HG03280 (cell line): ENCODE measurements at regions not wholly inside any gene's neighbourhood (a gene's known extent, or its start where the extent isn't known, plus 50 kb on each side); places are given as distances from the start of the nearest gene placed in this dataset.
"Not testable (repeated sequence)": the region's sequence is repeated elsewhere in the genome, so short reads cannot be mapped to it uniquely, and the experiment has no call there.

Experiments used
- ATAC-seq: cut with Tn5 transposase; IDR thresholded peaks from one replicate; pipeline ENCODE4 v1.9.1; 2021; ENCODE audit warnings: mild to moderate bottlenecking, moderate library complexity; ENCODE audit not compliant: unreplicated experiment

DNA sequence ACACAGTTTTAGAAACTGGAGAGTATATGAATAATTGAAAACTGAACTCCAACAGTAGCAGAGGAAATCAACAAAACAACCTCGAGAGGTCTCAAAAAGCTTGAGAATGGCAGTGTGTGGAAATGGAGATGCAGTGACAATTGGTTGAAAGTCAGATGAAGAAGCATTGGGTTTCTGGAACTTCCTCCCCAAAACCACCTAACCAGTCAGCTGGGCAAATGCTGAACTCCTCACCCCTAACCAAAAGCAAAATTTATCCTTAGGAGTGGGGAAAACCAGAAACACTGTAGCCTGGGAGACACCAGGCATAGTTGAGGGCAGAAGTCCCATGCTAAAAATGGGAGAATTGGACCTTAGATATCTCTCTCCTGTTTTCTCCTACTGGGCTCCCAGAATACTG is 109.9 kb downstream of the TANC2 start:
- ATAC-seq = no peak

- ATAC-seq = no peak
Measured at GRCh38 chr17:63078707-63079106, 112.7 kb downstream of the TANC2 start.

DNA sequence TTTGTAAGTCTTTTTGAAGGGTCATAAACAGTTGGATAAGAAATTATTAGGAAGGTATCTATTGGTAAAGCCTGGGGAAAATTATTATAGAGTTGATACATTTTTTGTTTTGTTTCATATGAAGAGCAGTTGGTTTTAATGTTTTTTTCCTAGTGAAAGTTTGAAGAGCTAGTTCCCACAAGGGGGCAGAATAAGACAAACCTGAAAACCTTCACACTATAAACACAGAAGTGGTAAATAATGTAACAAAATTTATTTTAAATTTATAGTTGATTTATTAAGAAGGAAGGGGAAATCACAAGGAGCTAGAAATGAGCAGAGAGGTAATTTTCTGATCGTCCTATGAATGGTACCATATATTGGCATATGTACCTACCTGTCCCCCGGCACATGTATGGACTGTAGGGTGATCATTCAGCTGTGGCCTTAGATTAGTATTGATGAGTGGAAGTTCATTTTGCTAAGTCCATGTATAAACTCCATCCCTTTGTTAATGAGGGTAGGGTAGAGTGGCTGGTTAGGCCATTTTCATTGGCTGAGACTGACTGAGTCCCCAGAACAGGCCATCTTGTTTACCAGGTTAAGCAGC is 116.3 kb downstream of the TANC2 start:
- ATAC-seq = no peak

DNA sequence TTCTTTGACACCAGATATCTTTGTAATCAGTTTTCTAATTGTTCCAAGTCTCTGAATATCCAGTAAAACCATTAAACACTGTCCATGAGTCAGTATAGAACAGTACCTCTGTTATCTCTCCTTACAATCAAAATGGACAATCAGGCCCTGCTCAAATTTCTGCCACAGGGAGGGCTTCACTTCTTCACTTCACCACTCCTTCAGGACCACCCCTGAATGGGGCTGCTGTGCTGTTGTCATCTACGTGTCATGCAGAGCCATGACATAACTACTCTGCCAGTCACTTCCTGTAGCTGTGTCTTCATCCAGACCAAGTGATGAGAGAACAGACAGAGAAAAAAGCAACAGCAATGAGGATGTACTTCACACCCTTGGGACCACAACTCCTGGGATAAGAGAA is 116.9 kb downstream of the TANC2 start:
- no peak for ATAC-seq

- no peak for ATAC-seq
Measured at GRCh38 chr17:63086483-63087185, 120.6 kb downstream of the TANC2 start.

GRCh38 chr17:63090358-63091114 is 124.5 kb downstream of the TANC2 start:
- ATAC-seq = not testable (repeated sequence)

GRCh38 chr17:63091909-63092308 is 125.9 kb downstream of the TANC2 start:
- not testable (repeated sequence) for ATAC-seq

- no peak for ATAC-seq
Measured at GRCh38 chr17:63094631-63095030, 128.6 kb downstream of the TANC2 start.

GRCh38 chr17:63095459-63095858 is 129.4 kb downstream of the TANC2 start:
- no peak for ATAC-seq

DNA sequence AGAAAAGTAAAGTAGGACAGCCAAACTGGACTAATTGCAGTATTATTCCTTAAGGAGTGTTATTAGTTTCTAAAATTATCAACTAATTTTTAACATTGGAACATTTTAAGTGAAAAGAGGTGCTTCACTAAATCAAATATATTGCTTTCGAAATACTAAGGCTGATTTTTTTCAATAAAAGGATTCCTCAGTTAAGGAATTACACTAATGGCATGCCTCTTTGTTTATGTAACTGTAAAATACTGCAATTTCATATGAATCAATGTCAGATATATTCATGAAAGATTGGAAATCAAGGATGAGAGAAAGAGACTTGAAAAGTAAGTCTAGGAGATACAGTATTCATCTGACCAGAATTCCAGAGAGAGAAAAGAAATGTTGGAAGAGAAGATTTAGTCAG is 129.8 kb downstream of the TANC2 start:
- ATAC-seq = no peak

DNA sequence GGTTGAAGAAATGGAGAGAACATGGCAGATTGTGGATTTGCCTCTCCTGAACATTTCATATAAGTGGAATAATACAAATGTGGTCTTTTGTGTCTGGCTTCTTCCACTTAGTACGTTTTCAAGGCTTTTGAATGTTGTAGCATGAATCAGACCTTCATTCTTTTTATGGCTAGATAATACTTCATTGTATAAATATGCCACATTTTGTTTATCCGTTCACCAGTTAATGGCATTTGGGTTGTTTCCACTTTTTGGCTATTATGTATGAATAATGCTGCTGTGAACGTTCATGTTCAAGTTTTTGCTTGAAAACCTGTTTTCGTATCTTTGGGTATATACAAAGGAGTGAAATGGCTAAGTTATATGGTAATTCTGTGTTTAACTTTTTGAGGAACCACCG is 130.4 kb downstream of the TANC2 start:
- no peak for ATAC-seq

GRCh38 chr17:63099425-63099824 is 133.4 kb downstream of the TANC2 start:
- ATAC-seq = no peak

DNA sequence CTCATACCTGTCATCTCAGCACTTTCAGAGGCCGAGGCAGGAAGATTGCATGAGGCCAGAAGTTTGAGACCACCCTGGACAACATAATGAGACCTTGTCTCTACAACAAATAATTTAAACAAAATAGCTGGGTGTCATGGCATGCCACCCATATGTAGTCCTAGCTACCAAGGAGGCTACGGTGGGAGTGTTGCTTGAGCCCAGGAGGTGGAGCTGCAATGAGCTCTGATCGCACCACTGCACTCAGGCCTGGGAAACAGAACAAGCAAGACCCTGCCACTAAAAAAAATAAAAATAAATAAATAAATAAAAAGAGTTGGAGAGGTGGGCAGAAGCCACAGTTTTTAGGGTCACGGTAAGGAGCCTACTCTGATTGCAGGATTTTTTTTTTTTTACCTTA is 136.0 kb downstream of the TANC2 start:
- no peak for ATAC-seq

DNA sequence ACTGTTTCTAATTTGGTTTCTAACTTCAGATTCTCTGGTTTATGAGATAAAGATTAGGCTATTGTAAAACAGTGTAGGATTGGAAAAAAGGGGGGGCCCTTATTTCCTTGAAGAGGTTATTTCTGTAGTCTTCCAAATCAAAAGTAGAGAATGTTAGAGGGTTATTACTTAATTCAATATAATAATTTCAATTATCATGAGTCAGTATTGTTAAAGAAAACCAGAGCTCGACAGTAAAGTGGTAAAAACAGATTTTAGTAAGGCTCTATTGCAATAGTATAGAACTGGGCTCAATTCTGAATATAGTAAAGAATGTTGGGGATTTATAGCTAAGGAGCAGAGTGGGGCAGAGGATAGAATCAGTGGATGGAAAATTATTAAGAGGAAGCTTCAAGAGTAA is 140.0 kb downstream of the TANC2 start:
- ATAC-seq = no peak

GRCh38 chr17:63109661-63110060 is 143.6 kb downstream of the TANC2 start:
- no peak for ATAC-seq

- ATAC-seq = no peak
Measured at GRCh38 chr17:63113167-63113566, 147.1 kb downstream of the TANC2 start.

DNA sequence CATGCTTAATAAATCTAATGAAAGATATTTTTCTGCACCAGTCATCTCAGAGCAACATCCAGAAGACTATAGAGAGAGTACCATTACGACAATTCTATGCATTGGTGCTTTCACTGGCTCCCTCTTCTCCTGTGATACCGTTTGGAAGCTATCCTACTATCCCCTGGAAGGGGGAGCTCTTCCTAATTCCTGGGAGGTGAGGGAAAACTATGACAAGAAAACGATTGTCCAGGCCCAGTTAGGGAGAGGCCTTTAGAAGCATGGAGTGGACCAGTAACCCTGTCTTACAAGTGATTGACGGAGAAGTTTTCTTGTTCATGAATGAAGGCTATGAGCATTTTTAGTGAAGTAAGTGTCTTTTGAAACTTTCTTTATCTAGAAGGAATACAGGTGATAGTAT is 150.2 kb downstream of the TANC2 start:
- ATAC-seq = no peak

GRCh38 chr17:63116967-63117830 is 151.2 kb downstream of the TANC2 start:
- no peak for ATAC-seq

GRCh38 chr17:63120406-63120805 is 154.4 kb downstream of the TANC2 start:
- no peak for ATAC-seq

DNA sequence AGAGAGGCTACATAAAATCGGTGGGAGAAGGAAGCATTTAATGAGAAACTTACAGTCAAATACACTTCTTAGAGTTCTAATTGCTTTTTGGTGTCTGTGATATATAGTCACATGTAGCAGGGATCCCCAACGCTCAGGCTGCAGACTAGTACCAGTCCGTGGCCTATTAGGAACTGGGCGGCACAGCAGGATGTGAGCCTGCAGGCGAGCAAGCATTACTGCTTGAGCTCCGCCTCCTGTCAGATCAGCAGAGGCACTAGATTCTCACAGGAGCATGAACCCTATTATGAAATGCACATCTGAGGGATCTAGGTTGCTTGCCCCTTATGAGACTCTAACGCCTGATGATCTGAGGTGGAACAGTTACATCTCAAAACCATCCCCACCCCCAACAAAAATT is 158.5 kb downstream of the TANC2 start:
- no peak for ATAC-seq

- ATAC-seq = no peak
Measured at GRCh38 chr17:63124958-63125357, 158.9 kb downstream of the TANC2 start.
